Natural killer cell (primary cell): ENCODE measurements at regions not wholly inside any gene's neighbourhood (a gene's known extent, or its start where the extent isn't known, plus 50 kb on each side); places are given as distances from the start of the nearest gene placed in this dataset.

ENCODE experiments used
- ATAC-seq, 3 donors: fragments of 150-1000 bp in 2 of 3; fragments of 200-7000 bp in 1 of 3; cut with Tn5 transposase; 1 replicate in 1 of 3; 2 replicates in 2 of 3; pipeline ENCODE4 v1.10.0; 2021; ENCODE audit warnings: mild to moderate bottlenecking in 2 of 3, moderate library complexity in 2 of 3
- DNase-seq, 2 donors: peaks; one replicate each; pipeline versions ENCODE4 v3.0.0 to v3.0.0-alpha.2; 2013 to 2021; ENCODE audit warnings: mixed read lengths in 1 of 2
- H3K27ac ChIP-seq: one replicate; pipeline ENCODE4 v1.5.1; 2013; ENCODE audit warnings: mild to moderate bottlenecking, low read length
- H3K27me3 ChIP-seq: one replicate; pipeline ENCODE4 v1.6.1; 2013; ENCODE audit warnings: low read length; ENCODE audit not compliant: control insufficient read depth, insufficient read depth
- H3K36me3 ChIP-seq: one replicate; pipeline ENCODE4 v1.6.1; 2013; ENCODE audit warnings: low read length; ENCODE audit not compliant: control insufficient read depth, insufficient read depth
- H3K4me1 ChIP-seq: one replicate; pipeline ENCODE4 v1.6.1; 2013; ENCODE audit warnings: low read length; ENCODE audit not compliant: control insufficient read depth, insufficient read depth
- H3K4me3 ChIP-seq: one replicate; pipeline ENCODE4 v1.5.1; 2013; ENCODE audit warnings: low read length
- H3K9me3 ChIP-seq: one replicate; pipeline ENCODE4 v1.6.1; 2013; ENCODE audit warnings: low read length; ENCODE audit not compliant: control insufficient read depth, insufficient read depth
- H3K27ac Mint-ChIP-seq, 2 donors: one replicate each; pipeline ENCODE4 v1.8.0; 2022; ENCODE audit warnings: mild to moderate bottlenecking in 2 of 2, mixed read lengths in 2 of 2, moderate library complexity in 1 of 2
- H3K27me3 Mint-ChIP-seq, 2 donors: one replicate each; pipeline ENCODE4 v1.8.0; 2022; ENCODE audit warnings: low read depth in 2 of 2, mixed read lengths in 2 of 2
- H3K36me3 Mint-ChIP-seq: one replicate; pipeline ENCODE4 v1.8.0; 2022; ENCODE audit warnings: mixed read lengths
- H3K4me1 Mint-ChIP-seq, 2 donors: one replicate each; pipeline ENCODE4 v1.8.0; 2022; ENCODE audit warnings: mixed read lengths in 2 of 2
- H3K4me3 Mint-ChIP-seq: one replicate; pipeline ENCODE4 v1.8.0; 2022; ENCODE audit warnings: mild to moderate bottlenecking, moderate library complexity, mixed read lengths
- H3K9me3 Mint-ChIP-seq, 2 donors: one replicate each; pipeline ENCODE4 v1.8.0; 2022; ENCODE audit warnings: mixed read lengths in 2 of 2
- WGBS: methylation state at CpG from one replicate; pipeline ENCODE4 v1.1.7; 2013; ENCODE audit warnings: missing lambda C conversion rate; ENCODE audit not compliant: insufficient coverage; 5-methylcytosine and 5-hydroxymethylcytosine counted together
- intact Hi-C: fragments of 100-400 bp; cut with micrococcal nuclease; formaldehyde crosslinking; loops from one replicate; pipeline ENCODE4 v1.14.2; 2022
- TF ChIP-seq, protein P1 (sequence below): fragments of 200-600 bp; IDR thresholded peaks from one replicate; pipeline ENCODE4 v1.8.0; 2022; ENCODE audit warnings: antibody characterized with exemption

DNA sequence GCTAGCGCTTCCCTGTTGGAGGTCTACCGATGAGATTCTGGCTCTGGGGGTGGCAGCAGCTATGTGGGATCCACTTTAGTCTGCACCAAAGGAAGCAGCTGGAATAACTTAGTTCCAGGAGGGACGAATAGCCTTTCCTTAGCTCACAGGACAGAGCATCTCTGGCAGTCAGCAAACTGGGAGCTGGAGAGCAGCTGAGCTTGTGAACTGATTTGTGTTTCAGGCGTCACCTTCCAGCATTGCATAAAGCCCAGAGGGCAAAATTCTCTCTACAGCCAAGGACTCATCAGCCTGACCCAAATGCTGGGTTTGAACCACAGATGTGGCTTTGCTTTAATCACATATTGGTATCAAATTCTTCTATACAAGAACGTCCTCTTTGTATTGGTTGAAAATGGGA, 81.9 kb upstream of the PELI2 start:
- no peak for ATAC-seq
- DNase-seq, result no peak
- Histone ChIP-seq H3K4me1 (no peaks in the 10 kb centered on the region), H3K27me3 (no peaks in the 10 kb centered on the region), H3K36me3 (no peaks in the 10 kb centered on the region), H3K4me3 (no peak overlapping the region), H3K9me3 (no peaks in the 10 kb centered on the region), H3K27ac (no peak overlapping the region)
- Mint-ChIP-seq H3K4me3 (no peak overlapping the region), H3K27ac (no peak overlapping the region), H3K27me3 (peaks cover 10 to 37% of the 10 kb centered on the region in 2 donors), H3K36me3 (no peaks in the 10 kb centered on the region), H3K9me3 (no peaks in the 10 kb centered on the region), H3K4me1 (no peaks in the 10 kb centered on the region)
- TF ChIP-seq, protein P1, sequence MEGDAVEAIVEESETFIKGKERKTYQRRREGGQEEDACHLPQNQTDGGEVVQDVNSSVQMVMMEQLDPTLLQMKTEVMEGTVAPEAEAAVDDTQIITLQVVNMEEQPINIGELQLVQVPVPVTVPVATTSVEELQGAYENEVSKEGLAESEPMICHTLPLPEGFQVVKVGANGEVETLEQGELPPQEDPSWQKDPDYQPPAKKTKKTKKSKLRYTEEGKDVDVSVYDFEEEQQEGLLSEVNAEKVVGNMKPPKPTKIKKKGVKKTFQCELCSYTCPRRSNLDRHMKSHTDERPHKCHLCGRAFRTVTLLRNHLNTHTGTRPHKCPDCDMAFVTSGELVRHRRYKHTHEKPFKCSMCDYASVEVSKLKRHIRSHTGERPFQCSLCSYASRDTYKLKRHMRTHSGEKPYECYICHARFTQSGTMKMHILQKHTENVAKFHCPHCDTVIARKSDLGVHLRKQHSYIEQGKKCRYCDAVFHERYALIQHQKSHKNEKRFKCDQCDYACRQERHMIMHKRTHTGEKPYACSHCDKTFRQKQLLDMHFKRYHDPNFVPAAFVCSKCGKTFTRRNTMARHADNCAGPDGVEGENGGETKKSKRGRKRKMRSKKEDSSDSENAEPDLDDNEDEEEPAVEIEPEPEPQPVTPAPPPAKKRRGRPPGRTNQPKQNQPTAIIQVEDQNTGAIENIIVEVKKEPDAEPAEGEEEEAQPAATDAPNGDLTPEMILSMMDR, result no peak
- intact Hi-C loops, result no loop called here
- WGBS, result 85% methylated on average over 4 of the region's 5 CpGs

DNA sequence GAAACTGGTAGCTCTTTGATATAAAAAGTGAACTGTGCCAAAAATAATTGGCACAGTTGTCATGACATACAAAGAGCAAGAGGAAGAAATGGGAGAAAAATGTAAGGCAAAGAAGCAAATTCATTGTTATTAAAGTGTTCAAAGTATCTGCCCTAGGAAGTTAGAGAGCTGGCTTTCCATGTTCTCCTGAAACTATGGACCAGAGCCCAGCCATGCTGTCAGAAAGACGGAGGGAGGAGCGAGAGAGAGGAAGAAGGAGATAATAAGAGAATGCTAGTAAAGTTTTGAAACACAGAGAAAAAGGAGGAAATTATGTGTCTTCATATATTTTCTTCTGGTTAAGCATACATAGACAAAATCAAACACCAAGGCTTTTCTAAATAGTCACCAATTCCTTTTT, 78.1 kb upstream of the PELI2 start:
- Mint-ChIP-seq H3K4me3 (no peak overlapping the region), H3K4me1 (no peaks in the 10 kb centered on the region), H3K36me3 (no peaks in the 10 kb centered on the region), H3K27me3 (peaks cover 7 to 29% of the 10 kb centered on the region in 2 donors), H3K27ac (no peak overlapping the region), H3K9me3 (no peaks in the 10 kb centered on the region)
- no peak overlapping the region for H3K4me3 ChIP-seq
- TF ChIP-seq, protein P1, result no peak
- 93% methylated on average over 2 of the region's 2 CpGs for WGBS
- no peaks in the 10 kb centered on the region for H3K27me3 ChIP-seq
- H3K4me1 ChIP-seq, result no peaks in the 10 kb centered on the region
- no peak for DNase-seq
- H3K27ac ChIP-seq, result no peak overlapping the region
- no peak for ATAC-seq
- H3K9me3 ChIP-seq, result no peaks in the 10 kb centered on the region
- no peaks in the 10 kb centered on the region for H3K36me3 ChIP-seq
- intact Hi-C loops, result no loop called here

DNA sequence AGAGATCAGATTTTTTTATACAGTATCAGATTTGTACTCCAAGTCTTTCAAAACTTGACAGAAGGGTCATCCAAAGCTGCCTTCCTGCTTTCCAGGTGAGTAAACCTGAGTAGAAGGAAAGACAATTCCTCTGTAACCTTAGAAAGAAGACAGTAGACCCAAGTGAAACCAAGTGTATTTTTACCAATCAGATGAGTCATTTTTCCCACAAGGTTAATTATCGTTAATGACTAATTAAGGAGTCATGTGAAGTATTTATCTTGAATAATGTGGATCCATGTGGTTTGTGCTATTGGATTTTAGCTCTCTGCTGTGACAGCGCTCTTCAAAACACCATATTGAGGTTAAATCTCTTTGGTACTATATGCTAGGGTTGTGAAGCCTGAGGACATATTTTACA, 74.0 kb upstream of the PELI2 start:
- no peaks in the 10 kb centered on the region for H3K36me3 ChIP-seq
- intact Hi-C loops, result no loop called here
- no peaks in the 10 kb centered on the region for H3K9me3 ChIP-seq
- WGBS, result 94% methylated on average over 2 of the region's 2 CpGs
- Mint-ChIP-seq H3K4me3 (no peak overlapping the region), H3K4me1 (no peaks in the 10 kb centered on the region), H3K9me3 (no peaks in the 10 kb centered on the region), H3K36me3 (no peaks in the 10 kb centered on the region), H3K27me3 (peaks cover 3 to 12% of the 10 kb centered on the region in 2 donors), H3K27ac (no peak overlapping the region)
- no peaks in the 10 kb centered on the region for H3K4me1 ChIP-seq
- TF ChIP-seq, protein P1, result no peak
- DNase-seq (no peak), ATAC-seq (no peak)
- H3K27me3 ChIP-seq, result no peaks in the 10 kb centered on the region
- no peak overlapping the region for H3K27ac ChIP-seq
- no peak overlapping the region for H3K4me3 ChIP-seq

DNA sequence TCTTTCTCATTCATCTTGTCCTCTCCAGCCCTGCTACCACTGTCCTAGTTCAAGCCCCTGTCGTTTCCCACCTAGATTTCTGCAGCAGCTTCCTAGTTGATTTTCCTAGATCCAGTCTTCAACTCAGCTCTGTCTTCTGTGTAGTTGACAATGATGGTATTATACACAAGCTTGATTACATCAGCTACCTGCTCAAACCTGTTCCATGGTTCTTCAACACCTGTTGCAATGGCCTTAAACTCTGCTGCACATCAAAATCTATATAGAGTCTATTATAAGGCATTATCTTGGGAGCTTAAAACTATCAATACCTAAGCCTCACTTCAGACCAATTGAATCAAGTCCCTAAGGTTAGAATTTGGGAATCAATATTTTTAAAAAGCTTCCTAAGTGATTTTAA, 71.7 kb upstream of the PELI2 start:
- intact Hi-C loops, result no loop called here
- Mint-ChIP-seq H3K36me3 (no peaks in the 10 kb centered on the region), H3K4me3 (no peak overlapping the region), H3K9me3 (no peaks in the 10 kb centered on the region), H3K27me3 (peaks cover 0 to 5% of the 10 kb centered on the region in 2 donors), H3K27ac (no peak overlapping the region), H3K4me1 (no peaks in the 10 kb centered on the region)
- ATAC-seq (no peak), DNase-seq (no peak)
- Histone ChIP-seq H3K27me3 (no peaks in the 10 kb centered on the region), H3K4me1 (no peaks in the 10 kb centered on the region), H3K4me3 (no peak overlapping the region), H3K36me3 (no peaks in the 10 kb centered on the region), H3K27ac (no peak overlapping the region), H3K9me3 (no peaks in the 10 kb centered on the region)
- TF ChIP-seq, protein P1, result no peak
- 83% methylated on average over 1 of the region's 1 CpG for WGBS
